GM18499 (cell line): ENCODE measurements at regions not wholly inside any gene's neighbourhood (a gene's known extent, or its start where the extent isn't known, plus 50 kb on each side); places are given as distances from the start of the nearest gene placed in this dataset.
"Not testable (repeated sequence)": the region's sequence is repeated elsewhere in the genome, so short reads cannot be mapped to it uniquely, and the experiment has no call there.

Experiments used
- ATAC-seq: cut with Tn5 transposase; IDR thresholded peaks from one replicate; pipeline ENCODE4 v1.9.1; 2021; ENCODE audit warnings: moderate number of reproducible peaks; ENCODE audit not compliant: insufficient read depth, unreplicated experiment

DNA sequence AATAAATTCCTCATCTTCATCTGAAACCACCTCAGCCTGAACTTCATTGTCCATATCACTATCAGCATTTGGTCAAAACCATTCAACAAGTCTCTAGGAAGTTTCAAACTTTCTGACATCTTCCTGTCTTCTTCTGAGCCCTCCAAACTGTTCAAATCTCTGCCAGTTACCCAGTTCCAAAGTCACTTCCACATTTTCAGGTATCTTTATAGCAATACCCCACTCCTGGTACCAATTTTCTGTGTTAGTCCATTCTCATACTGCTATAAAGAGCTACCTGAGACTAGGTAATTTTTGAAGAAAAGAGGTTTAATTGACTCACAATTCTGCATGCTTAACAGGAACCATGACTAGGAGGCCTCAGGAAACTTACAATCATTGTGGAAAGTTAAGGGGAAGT lies 250.4 kb downstream of the SLITRK6 start:
- ATAC-seq = not testable (repeated sequence)

DNA sequence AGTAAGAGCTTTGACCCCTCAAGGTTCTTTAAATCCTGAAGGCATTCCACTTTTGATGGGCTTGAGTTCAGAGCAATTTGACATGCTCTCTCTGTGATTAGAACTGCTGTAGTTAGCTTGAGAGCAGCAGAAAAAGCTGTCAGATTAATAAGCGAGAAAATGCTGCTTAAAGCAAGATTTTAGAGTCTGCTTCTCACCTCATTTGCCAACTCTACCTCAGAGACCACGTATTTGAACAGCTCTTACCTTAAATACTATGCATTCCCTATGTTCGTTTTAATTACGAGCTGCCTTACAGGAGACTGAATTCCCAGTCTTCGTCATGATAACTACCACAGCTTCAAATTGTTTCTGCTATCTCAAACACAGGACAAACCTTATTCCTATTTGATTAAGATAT lies 253.4 kb downstream of the SLITRK6 start:
- no peak for ATAC-seq

DNA sequence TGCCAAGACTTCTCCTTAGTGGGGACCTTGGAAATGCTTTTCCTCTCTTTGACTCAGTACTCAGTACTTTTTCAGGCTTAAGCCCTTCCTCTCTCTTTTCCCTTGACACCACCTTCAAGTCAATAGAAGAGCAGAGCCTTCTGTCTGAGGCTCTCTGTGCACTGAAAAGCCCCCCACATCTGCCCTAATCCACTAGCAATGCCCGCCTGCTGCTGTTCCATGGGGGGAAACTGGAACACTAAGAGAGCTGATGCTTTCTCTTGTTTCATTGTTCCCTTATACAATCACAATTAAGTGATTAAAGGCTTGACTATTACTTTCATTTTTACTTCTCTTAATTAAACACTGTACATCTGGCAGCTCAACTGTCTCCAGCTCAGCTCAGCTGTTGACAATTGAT lies 254.5 kb downstream of the SLITRK6 start:
- no peak for ATAC-seq

DNA sequence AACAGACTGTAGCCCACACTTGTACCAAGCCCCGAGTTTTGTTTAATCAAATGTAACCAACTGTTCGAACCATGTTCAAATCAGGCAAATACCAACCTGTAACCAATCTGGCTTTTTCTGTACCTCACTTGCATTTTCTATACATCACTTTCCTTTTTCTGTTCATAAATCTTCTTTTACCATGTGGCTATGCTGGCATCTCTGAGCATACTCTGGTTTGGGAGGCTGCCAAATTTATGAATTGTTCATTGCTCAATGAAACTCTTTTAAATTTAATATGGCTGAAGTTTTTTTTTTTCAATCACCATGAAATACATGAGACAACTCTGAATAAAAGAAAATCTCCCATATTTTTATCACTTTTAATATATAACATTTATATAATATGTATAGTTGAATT lies 256.1 kb downstream of the SLITRK6 start:
- ATAC-seq = no peak

DNA sequence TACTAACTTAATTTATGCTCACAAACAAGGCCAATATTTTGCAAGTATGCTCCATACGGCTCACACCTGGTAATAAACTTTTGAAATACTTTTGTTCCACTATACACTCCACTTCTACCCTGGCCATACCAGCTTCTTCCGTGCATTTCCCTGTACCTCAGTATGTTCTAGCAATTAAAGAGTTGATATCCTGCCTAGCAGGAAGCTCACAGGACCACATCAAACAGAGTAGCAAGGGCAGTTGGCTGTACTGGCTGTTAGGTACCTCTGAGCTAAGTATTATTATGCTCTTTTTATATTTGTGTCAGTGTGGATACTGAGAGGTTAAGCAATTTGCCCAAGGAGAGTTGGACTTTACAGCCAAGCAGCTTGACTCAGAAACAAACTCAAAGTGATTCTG lies 257.7 kb downstream of the SLITRK6 start:
- ATAC-seq = no peak

DNA sequence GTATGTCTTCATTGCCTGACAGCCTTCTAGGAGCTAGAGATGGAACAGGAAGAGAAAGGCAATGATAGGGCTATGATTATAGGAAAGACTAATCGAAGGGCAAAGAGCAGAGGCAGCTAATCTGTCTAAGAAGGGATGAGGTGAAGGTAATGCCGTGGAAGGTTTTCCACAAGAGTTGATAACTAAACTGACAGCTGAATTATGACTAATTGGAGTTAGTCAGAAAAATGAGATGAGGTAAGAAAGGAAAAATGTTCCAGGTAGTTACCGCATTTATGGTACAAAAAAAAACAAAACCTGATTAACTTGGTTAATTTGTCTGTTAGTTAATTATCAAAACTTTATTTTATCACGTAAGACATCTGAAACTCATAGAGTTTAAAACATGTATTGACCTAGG lies 260.3 kb downstream of the SLITRK6 start:
- ATAC-seq = no peak

DNA sequence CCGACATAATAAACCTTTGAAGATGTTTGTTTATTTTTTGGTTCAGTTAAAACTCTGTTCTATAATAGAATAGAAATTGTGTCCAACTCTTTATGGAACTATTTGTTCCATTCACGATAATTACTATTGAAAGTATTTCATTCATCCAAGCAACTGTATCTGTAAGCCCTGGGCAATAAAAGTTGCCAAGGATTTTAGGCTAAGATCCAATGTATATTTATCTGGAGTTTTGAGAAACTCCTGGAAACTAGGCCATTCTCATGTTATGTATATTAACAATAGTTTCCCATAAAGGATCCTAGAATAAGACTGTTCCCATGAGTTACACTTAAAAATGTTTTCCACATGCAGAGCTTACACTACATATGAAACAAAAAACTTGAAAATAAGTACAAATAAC lies 261.6 kb downstream of the SLITRK6 start:
- no peak for ATAC-seq

DNA sequence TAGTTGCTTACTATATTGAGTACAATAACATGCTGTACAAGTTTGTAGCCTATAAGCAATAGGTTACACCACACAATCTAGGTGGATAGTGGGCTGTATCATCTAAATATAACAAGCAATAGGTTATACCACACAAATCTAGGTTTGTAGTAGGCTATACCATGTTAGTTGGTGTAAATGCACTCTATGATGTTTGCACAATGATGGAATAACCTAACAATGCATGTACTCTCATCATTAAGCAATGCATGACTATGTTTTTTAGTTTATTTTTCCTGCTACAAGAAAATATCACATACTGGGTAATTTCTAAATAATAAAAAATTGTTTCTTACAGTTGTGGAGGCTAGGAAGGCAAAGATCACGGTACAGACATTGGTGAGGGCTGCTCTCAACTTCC lies 262.5 kb downstream of the SLITRK6 start:
- ATAC-seq = no peak

DNA sequence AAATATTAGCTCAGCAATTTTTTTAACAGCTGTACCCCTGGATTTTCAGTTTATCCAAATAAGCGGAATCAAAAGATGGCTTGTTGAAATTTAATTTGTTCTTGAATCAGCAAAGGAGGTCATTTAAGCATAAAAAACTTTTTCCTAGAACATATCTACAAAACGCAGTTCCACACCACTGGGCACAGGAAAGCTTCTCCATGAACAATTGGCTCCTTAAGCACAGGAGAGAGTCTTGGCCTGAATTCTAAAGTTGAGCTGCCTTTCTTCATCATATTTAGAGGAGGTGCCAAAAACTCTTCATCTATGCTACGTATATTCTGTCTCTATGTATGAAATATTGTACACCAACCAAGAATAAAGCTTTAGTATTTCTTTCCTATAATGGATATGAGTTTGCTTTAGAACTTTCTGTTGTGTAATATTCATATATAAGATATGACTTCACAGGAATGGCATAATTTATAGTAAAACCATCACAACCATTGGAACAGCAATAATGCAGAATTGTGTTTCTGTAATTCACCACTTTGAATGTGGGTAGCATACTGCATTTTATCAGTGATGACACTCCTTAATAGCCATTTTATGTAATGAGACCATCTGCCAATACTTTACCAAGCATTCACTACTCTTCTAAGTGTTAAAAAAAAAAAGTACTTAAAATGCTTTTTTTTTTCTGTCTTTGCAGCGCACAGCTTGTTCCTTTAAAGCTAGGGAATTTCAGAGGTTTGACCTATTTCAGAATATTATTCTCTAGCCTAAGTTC lies 263.7 kb downstream of the SLITRK6 start:
- ATAC-seq = no peak

DNA sequence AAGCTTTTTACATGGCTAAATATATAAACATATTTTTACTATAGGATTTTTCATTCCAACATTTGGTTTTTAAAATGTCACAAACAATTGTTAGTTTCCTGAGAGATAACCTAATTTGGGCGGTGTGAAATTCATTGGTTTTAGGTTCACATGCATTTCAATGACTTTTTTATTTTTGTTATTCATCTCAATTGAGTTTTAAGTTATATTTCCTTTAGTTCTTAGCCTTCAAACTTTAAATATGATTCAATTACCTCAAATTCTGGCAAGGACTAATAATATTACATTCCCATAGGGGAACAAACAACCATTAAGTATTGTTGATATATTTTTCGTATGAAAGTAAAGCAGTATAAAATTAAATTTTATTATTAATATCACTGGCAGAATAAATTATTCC lies 265.3 kb downstream of the SLITRK6 start:
- ATAC-seq = no peak

DNA sequence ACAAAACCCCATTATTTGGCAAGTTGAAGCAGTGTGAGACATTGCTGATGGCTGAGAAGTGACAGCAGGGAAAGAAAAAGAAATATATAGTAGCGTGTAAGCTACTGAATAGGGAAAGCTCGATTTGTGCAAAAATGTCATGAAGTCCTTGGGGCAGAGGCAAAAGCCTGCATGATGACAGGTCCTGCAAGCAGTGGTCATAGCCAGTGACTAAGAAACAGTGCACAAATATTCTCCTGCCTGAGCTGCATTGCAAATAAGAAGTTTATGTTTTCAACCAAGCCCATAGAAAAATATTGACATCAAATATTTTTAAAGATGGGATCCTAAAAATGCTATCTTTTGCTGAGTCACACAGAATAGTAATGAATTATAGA lies 270.0 kb downstream of the SLITRK6 start:
- no peak for ATAC-seq

DNA sequence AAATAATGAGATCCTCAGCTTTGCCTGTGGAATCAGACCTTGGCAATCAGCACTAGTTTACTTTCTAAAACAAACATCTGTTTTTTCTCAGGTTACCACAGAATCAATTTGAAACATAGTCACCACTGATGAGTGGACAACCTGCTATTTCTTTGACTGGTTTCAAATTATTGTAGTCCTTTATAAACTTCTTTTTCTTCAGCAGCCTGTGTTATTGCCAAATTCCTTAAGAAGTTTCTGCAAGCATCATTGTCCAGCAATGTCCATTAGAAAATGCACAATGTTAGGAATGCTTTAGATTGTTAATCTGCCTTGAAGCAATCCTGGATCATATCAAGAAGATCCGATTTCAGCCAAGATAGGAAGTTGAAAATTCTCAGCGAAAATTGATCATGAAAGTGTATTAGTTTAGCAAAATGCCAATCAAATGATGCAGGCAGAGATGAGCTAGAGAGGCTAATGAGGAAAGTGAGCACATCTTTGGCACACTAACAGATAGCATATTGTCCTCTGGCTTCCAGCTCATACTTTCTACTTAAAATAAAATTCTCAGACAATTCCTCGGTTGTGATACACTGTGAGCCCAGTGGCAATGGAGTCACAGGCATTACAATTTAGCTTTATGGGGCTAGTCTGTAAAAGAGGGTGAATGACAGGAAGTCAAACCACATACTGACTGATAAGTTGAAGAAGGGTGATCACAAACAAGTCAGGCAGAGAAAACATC lies 270.6 kb downstream of the SLITRK6 start:
- ATAC-seq = no peak

DNA sequence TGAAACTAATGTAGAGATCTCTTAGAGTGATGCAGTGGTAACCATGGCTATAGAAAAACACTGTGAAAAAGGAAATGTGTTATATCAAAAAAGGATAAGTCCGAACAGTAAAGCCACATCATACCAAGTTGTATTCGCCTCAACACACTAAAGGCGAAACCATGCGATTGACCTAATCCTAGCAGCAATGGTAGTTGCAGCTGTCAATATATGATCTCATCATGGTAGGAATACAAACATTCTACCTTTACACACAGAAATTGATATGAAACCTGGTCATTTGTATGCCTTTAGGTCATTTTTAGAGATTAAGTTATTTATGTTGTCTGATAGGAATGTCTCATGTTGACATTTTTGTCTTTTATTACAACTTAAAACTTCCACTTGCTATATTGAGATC lies 271.9 kb downstream of the SLITRK6 start:
- ATAC-seq = no peak

DNA sequence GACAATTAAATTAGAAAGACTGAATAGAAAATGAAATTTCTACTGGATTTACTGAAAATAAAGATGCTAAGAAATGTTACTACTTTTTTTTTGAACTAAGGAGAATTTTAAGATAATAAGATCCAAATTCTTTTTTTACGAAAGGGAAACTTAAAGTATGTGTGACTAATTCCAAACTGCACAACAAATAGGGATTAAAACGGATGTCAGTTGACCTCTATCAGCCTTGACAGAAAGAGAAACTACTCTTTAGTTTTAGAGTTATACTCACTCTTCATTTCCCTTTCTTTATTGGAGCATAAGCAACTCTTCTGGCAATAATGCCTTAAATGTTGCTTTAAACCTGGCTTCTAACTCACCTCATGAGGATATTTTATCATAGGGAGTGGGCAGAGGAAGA lies 273.8 kb downstream of the SLITRK6 start:
- no peak for ATAC-seq

DNA sequence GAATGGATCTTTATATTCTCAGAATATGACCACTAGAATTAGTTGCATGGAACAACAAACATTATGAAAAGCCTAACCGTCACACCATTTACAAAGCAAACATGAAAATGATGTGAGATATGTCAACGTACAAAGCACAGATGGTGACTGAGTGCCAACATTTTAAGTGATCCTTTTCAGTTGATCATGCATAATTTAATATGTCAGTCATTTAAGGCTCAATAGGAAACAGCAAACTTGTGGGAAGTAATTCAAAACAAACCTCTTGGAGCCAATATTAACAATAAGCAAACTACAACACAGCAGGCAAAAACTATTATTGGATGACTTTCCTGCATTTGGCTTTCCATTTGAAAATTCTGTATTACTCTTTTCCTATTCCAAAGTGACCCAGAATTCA lies 277.6 kb downstream of the SLITRK6 start:
- ATAC-seq = no peak

DNA sequence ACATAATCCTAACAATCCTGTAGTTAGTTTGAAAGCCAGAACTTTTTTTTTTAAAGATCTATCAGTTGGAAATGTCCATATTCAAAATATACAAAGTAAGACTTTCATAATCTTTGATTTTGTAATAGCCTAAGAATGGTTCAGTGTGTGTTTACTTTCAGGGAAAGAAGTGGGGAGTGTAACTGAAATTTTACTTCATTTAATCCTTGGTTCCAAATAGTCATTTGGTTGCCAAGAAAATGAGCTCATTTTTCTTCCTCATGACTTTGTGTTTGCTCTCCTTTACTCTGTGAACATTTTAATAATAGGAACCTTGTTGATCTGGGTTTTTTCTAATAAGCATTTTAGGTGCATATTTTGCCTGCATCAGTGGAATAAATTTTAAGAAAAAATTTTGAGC lies 278.8 kb downstream of the SLITRK6 start:
- ATAC-seq = no peak

DNA sequence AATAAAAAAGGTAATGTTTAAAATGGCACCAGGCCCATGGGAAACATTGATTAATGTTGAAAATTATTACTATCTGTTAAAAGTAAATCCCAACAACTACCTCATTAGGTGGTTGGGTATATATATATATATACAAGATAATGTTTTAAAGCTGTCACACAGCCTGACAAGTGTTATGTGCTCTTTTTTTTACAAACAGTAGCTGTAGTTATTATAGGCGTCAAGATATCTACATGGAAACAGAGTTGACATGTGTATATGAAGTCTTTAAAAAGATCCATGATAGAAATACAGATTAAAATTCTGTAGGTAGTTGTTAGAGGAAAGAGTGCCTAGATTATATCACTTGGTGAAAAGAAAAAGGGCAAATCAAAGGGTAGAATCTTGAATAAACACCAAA lies 279.9 kb downstream of the SLITRK6 start:
- ATAC-seq = no peak

DNA sequence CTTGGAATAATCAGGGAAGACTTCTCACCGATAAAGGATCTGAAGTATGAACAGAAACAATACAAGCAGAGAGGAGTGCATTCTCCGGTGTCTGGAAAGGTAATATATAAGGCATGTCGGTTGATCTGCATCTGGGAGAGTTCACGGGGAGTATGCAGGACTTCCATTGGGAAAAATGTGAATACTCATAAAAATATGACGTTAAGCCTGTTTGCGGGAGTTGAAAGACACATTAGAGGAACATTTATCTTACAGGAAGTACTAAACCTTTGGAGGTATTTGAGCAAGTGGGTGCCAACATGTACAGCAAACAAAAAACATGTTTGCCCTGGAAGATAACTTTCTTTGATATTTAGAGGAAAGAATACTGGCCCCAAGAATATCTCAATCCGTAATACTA lies 286.8 kb downstream of the SLITRK6 start:
- no peak for ATAC-seq

DNA sequence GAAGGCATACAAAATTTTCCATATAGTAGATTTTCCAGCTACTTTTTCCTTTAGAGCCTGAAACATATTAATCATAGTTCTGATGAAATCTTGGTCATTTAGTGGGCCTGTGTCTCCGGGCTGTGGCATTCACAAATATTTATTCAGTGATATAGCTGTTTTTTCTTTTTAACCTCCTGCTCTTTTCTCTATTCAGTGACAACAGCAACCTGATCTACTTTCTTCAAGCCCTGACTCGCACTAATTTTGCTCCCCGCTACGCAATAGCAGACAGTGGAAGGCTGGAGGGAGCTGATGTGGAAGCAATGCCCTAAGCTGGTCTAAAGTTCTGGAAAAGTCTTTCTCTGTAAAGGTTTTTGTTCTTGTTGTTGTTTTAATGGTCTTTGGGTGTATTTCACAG lies 289.7 kb downstream of the SLITRK6 start:
- ATAC-seq = no peak

DNA sequence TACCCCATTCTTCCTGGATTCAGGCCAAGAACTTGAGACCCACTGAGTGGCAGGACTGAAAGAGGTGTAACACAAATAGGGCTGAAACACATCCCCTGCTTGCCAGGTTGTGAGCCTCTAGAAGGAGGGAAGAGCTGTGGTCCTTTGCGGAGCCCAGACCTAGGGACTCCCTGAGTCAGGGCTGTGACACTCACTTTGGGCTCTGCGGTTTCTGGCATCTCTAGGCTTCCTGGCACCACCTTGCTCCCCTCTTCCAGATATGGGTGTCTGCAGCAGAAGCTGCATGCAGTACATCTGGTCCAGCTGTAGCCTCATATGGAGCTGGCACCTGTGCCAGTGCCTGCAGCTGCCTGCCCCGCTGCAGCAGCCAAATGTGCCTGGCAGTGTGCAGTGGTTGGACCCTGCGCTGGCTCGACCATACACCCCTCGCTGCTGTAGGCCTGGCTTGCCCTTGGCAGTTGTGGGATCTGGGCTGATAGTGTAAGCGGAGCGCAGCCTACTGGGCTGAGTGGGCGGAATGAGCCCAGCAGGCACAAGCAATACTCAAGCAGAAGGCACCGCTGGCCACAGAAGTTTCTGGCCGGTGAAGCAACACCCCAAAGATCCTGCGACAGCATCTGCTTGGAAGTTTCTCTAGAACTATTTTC lies 290.4 kb downstream of the SLITRK6 start:
- ATAC-seq = no peak

DNA sequence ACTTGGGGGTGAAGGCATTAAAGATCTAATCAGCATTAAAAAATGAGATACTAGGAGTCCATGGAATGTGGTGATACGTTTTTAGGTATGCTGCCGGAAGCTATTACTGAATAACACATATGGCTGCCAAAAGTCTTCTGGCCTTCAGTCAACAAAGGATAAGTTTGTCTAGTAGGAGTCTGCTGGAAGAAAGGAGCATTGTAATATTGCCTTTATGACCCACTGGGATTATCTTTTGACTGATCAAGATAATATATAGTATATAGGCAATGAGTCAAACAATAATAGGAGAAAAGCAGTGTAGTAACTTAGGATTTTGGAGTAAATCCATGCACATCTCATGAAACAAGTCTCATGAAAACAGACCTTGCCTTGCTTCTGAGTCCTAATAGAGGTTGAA lies 295.4 kb downstream of the SLITRK6 start:
- ATAC-seq = no peak

DNA sequence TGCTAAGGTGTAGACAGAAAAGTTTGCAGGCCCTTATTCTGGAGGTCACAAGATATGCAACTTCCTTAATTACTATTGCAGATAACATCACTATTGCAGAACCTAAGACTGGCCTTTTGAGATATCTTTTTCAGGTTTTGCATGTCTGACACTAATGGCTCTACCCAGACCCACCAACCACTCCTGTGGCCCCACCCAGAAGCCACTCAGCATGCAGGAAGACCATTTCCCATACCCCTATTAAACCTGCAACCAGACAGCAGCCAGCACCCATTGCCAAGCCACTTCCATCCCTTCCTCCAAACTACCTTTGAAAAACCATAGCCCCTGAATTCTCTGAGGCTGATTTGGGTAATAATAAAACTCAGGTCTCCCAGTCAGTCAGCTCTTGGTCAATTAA lies 297.6 kb downstream of the SLITRK6 start:
- no peak for ATAC-seq
